AG10803 (cell line): ENCODE measurements at regions not wholly inside any gene's neighbourhood (a gene's known extent, or its start where the extent isn't known, plus 50 kb on each side); places are given as distances from the start of the nearest gene placed in this dataset.

Experiments
- DNase-seq: peaks from one replicate; pipeline ENCODE4 v3.0.0; 2010; ENCODE audit warnings: low read depth
- H3K4me3 ChIP-seq: 2 replicates; pipeline ENCODE4 v1.5.1; 2011; ENCODE audit warnings: mild to moderate bottlenecking, low read length, control low read depth
- TF ChIP-seq, protein P1 (sequence below): conservative IDR thresholded peaks from 2 replicates; pipeline ENCODE4 v1.5.1; 2011; ENCODE audit warnings: mild to moderate bottlenecking, low read length, control low read depth, inconsistent platforms

- DNase-seq, result peak; percentile 19
- H3K4me3 ChIP-seq, result no peak overlapping the region
Observed at GRCh38 chr7:17227766-17228490, 70.5 kb upstream of the AHR start.

GRCh38 chr7:17229228-17229627 is 69.2 kb upstream of the AHR start:
- TF ChIP-seq, protein P1, sequence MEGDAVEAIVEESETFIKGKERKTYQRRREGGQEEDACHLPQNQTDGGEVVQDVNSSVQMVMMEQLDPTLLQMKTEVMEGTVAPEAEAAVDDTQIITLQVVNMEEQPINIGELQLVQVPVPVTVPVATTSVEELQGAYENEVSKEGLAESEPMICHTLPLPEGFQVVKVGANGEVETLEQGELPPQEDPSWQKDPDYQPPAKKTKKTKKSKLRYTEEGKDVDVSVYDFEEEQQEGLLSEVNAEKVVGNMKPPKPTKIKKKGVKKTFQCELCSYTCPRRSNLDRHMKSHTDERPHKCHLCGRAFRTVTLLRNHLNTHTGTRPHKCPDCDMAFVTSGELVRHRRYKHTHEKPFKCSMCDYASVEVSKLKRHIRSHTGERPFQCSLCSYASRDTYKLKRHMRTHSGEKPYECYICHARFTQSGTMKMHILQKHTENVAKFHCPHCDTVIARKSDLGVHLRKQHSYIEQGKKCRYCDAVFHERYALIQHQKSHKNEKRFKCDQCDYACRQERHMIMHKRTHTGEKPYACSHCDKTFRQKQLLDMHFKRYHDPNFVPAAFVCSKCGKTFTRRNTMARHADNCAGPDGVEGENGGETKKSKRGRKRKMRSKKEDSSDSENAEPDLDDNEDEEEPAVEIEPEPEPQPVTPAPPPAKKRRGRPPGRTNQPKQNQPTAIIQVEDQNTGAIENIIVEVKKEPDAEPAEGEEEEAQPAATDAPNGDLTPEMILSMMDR, result no peak
- no peak overlapping the region for H3K4me3 ChIP-seq
- DNase-seq, result no peak

More at GRCh38 chr7:17227766-17228490, 70.5 kb upstream of the AHR start:
- TF ChIP-seq, protein P1, result no peak

DNA sequence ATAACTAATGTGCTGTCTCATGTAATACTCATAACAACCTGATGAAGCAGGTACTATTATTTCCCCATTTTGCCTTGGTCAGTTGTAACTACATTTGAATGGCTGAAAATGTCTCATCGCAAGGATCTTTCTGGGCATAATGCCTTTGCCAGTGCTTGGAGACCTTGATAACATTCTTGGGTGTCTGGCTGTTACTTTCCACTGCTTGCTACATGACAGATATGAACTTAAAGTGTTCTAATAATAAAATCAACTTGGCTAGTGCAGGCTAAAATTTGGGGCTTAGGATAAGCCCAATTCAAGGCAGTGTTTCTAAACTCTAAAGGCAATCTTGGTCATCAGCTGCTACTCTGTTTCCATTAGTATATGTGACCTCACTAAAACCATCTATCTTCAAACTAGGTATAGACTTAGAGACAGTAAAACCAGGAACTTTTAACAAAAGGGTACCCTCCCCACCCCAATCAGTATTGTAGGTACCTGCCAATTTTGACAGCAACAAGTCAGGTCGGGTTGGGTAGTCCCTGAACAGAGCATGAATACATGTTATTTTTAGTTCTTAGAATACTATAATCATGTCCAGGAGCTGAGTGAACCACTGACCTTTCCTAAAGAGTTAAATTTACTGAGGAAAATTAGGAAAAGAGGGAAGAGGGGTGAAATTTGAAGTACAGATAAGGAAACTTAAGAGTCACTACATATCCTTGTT is 68.2 kb upstream of the AHR start:
- DNase-seq, result no peak
- TF ChIP-seq, protein P1, result no peak
- H3K4me3 ChIP-seq, result no peak overlapping the region

GRCh38 chr7:17233603-17234002 is 64.8 kb upstream of the AHR start:
- H3K4me3 ChIP-seq, result no peak overlapping the region
- TF ChIP-seq, protein P1, result no peak
- DNase-seq, result no peak

GRCh38 chr7:17234030-17234397 is 64.4 kb upstream of the AHR start:
- TF ChIP-seq, protein P1, result no peak
- no peak overlapping the region for H3K4me3 ChIP-seq
- DNase-seq, result peak; percentile 4

- DNase-seq, result peak; percentile 95
- no peak overlapping the region for H3K4me3 ChIP-seq
- TF ChIP-seq, protein P1, result peak; percentile 20
Observed at GRCh38 chr7:17234398-17235031, 63.9 kb upstream of the AHR start.
